C1 segment of cervical spinal cord (tissue), 14 donors: ENCODE measurements at regions not wholly inside any gene's neighbourhood (a gene's known extent, or its start where the extent isn't known, plus 50 kb on each side); places are given as distances from the start of the nearest gene placed in this dataset.
"Not testable (repeated sequence)": the region's sequence is repeated elsewhere in the genome, so short reads cannot be mapped to it uniquely, and the experiment has no call there.

Experiments used
- DNase-seq, 14 donors: peaks; one replicate each; lab custom pipeline; 2025; lab: John Stamatoyannopoulos, UW

DNA sequence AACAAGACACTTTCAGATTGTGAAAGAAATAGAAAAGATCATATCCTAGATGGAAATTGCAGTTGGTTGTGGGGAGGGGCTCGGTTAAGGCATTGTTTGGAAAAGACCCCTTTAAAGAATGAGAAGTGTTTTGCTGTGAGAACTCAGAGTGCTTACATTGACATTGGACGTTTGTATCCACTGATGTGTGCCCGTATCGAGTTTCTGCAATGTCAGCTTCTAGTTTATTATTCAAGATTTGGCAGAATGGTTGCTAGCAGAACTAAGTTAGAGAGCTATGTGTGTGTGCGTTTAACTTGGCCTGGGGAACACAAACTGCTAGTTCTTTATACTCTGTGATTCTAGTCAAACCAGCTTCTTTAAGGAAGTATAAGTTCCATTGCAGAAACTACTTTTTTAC, 2702.5 kb downstream of the PCDH7 start:
- no peak for DNase-seq

DNA sequence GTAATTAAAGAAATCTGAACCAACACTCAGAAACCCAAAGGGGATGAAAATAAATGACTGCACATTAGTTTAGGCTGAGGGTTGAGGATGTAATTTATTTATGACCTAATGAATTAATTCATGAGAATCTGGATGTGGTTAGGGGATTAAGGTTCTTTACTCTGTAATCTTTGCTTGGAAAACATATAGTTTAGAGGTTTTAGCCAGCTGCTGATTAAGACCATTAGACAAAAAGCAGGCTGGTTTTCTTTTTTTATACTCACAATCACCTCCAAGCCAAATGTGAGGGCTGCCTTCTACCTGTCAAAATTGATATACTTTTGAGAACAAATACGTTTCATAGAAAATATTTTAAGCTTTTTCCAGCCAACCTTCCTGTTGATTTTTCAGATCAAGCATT, 2705.8 kb downstream of the PCDH7 start:
- DNase-seq = no peak

DNA sequence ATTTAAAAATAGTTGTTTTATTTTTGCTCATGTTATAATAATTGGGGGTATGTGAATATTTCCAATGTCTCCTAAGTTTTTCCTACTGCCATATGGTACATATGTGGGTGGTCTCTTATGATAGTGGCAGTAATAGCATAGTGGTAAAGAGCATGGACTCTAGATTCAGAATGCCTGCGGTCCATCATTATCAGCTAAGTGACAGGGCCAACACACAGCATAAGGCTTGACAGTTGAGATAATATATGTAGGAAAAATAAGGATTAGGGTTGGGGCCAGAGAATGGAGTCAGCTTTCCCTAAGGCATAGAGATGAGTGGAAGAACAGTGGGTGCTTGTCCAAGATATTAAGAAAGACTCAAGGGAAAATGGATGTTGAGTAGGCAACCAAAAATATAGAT, 2707.5 kb downstream of the PCDH7 start:
- DNase-seq = no peak

DNA sequence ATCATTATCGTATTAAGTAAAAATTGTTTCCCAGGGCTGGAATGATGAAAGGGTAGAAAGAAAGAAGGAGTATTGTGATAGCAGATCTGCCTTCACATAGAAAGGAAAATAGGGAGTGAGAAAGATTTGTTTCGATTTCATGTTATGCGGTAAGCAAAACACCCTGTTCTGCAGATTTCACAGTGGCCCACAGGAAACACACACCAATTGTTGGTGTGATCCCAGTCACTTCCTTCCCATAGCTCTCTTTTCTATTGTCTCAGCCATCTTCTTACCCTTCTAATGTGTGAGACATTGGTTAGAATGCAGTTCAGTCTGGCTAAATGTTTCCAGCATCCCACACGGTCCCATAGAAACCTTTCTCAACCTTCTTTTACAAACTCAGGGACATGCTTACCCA, 2709.8 kb downstream of the PCDH7 start:
- DNase-seq = no peak

DNA sequence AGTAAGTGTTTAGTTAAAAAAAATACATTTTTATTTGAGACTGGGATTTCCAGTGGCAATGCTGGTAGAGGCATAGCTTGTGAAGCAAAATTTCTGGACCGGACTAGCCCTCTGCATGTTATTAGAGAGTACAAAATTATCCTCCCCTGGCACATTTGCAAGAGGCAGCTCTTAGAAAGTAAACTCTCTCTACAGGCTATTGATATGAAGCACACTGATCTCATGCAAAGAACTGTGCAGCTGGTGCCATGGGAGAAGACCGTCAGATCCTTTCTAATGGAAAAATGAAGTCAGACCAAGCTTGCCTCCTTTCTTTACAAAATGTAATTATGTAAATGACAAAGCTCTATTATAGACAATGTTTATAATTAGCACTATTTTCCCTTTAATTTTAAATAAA, 2717.2 kb downstream of the PCDH7 start:
- DNase-seq = no peak

DNA sequence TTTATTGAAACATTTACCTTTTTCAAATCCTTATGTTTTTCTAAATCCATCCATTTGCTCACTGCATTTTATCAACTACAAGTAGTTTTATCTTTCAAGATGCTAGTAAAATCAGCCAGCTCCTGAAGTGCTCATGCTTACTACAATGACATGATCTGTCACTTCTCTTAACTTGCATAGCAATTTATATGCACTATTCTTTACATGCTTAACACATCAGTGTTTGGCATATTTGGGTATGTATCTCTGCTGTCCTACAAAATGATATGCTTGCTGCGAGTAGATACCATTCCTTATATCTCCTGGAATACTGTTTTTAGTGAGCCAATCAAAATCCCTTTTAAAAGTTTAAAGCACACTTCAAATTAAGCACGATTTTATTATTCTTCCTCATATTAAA, 2726.8 kb downstream of the PCDH7 start:
- DNase-seq = no peak

DNA sequence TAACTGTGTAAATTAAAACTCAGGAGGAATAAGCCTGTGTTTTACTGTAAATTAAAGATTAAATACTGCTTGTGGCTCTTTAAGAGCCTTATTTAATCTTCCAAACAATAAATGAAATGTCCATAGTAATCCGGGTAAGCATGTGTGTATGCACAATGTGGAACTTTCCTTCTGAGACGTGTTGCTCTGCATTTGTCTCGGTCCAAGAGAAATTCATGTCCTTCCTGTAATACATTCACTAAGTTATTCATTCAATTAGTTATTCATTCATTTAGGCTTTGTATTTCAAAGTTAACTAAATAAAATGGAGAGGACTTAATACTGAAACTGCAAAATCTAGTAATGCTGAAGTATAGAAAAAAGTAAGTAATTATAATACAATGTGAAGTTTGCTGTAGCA, 2728.8 kb downstream of the PCDH7 start:
- DNase-seq = no peak

DNA sequence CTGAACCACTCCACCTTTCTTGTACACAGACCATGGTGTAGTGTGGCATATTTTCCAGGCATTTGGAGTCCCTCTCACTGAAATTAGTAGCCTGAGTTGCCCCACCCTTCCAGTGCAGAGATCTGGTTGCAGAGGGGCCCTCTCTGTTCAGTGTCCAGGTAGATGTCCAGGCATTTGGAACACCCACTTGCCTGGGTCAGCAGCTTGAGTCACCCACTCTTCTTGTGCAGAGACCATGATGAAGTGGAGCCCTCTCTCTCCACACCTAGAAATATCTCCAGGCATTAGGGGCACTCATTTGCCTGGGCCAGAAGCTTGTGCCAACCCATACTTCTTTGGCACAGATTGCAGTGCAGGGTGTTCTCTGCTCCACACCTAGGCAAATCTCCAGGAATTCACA, 2733.3 kb downstream of the PCDH7 start:
- DNase-seq = no peak

DNA sequence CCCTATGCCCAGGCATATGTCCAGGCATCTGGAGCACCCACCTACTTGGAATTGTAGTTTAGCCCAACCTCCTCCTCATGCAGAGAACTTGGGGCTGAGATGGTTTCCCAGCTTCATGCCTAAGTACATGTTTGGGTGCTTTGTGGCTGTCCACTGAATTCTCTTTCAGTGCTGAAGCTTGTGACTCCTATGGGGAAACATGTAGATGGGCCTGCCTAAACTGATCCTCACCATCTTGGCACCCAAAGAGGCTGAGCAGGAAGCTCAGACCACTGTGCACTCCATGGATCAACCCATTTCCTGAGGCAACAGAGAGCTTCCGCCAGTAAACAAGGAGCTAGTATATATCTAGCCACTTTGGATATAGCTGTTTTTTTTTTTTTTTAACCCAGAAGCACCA, 2733.7 kb downstream of the PCDH7 start:
- DNase-seq = no peak

DNA sequence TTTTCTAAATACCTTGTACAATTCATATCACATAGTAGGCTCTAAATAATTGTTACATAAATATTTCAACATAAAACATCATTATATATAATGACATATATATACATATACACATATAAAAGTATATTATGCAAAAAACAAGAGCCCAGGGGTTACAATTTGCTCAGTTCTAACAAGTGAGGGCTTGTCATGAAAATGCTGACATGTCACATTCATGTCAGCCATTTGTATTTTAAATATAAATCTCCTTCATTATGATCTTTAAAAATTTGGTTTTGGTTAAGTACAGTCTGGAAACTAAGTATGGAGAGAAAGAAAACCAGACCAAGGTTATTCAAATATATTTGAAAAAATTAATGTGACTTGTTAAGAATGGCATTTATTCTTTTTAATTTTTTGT, 2745.4 kb downstream of the PCDH7 start:
- DNase-seq = no peak

DNA sequence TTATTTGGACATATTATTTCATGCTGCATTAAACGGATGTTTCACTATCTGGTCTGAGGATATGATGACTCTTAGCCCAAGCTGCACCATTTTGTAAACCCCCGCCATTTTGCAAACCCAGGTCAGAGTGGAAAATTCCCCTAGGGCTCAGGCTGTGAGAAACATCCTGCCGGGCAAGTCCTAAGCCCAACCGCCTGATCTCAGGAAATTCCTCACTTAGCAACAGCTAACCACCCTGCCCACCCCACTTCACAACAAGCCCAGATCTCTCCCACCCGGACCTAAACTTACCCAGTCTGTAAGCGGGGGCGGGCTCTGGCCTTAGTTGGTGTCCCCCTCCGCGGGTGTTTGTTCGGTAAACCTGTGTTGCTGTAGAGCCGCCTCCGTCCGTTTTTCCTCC, 2747.1 kb downstream of the PCDH7 start:
- DNase-seq = no peak

DNA sequence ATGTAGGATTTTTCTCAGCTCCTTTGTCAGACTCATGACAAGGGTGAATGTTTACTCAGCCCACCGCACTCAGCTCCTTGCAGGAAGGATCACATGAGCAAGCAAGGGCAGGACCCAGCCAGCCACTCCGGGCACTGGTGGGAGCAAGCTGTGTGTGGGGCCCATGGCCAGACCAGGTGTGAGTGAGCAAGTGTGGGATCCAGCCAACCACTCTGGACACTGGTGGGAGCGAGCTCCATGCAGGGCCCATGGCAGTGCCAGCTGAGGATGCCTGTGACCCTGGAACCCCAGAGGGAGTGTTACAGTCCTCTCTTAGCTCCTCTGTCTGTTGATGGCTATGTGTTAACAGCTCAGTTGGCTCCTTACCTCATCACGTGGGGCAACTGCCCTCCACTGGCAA, 2750.6 kb downstream of the PCDH7 start:
- no peak for DNase-seq

DNA sequence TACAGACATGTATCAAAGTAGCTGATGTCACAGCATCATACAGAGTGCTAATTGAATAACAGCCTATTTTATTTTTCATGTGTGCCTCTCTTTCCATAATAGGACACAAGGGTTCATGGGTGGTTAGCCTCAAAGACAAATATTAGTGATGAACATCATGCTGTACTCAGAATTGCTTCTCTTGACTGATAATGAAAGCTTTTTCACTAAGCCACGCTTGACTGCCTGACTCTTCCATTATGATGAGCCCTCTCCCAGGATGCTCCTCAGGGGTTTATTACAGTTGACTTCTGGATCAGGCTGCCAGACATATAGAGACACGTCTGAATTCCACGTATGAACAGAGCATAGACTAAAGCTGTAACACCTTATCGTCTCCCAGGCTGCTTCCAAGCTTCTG, 2757.5 kb downstream of the PCDH7 start:
- no peak for DNase-seq

DNA sequence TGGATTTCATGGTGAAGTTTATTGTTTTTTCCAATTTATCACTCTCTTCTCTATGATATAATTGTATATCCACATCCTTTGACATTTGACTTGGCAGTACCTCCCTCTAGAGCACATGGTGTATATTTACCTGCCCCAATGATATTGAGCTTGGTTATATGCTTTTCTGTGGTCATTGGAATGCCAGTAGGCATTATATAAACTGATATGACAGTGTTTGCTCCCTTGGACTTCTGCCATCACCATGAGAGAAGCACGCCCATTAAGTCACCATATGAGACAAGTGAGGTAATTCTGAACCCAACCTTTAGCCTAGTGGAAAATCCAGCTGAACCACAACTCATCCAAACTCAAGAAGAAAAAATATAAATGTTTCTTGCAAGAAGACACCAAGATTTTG, 2761.5 kb downstream of the ARAP2 start:
- no peak for DNase-seq

DNA sequence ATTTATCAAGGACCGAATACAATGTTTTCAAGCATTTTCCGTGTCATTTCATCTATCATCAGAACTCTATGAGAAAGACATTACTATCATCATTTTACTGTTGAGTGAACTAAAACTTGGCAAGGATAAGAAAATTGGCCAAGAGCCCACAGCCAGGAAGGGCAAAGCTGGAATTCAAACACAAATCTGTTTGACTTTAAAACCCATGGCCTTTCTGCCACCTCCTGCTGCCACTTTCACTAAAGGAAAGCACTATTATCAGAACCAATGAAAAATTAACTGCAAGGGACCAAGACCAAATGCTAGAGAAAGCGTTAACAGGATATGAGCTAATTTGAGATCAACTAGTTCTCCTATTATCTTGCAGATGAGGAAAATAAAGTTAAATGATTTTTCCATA, 2759.2 kb downstream of the ARAP2 start:
- no peak for DNase-seq

DNA sequence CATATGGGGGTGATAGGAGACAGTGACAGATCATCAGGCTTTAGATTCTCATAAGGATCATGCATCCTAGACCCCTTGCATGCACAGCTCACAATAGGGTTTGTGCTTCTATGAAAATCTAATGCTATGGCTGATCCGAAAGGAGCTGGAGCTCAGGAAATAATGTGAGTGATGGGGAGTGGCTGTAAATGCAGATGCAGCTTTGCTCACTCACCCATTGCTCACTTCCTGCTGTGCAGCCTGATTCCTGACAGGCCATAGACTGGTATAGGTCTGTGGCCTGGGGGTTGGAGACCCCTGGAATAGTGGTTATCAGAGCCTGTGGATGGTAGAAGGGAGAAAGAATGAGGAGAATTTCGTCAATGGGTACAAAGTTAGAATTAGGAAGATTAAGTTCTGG, 2751.1 kb downstream of the ARAP2 start:
- no peak for DNase-seq

DNA sequence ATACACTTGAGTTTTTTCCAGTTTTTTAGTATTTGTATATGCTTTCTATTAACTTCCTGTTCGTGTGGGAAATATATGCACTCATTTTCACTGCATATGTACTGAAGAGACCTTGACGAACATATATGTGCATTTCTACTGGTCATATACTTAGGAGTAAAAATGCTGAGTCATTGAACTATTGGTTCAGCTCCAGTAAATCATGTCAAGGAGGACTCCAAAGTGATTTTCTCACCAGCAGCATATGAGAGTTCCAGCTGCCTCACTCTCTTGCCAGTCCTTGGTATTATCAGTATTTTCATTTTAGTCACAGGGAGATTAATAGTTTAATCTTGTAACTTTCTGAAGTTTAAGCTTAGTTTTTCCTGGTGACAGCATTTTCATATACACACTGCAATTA, 2750.2 kb downstream of the ARAP2 start:
- DNase-seq = no peak

DNA sequence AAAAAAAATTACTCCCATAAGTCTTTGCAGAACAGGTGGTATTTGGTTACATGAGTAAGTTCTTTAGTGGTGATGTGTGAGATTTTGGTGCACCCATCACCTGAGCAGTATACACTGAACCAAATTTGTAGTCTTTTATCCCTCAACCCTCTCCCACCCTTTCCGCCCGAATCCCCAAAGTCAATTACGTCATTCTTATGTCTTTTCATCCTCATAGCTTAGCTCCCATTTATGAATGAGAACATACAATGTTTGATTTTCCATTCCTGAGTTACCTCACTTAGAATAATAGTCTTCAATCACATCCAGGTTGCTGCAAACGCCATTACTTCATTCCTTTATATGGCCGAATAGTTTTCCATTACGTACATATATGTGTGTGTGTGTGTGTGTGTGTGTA, 2742.7 kb downstream of the ARAP2 start:
- DNase-seq = not testable (repeated sequence)

DNA sequence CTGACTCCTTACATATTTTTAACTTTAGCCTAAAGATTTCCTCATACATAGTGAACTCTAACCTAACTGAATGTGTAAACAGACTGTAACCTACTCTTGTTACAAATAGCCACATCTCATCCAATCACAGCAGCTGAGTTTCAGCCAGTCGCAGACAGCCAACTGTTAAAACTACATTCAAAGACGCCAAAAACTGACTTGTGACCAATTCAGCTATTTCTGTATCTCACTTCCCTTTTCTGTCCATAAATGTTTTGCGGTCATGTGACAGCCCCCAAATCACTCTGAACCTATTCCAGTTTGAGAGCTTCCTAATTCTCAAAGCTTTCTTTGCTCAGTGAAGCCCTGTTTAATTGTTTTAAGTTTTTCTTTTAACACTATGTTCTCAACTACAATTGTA, 2731.9 kb downstream of the ARAP2 start:
- DNase-seq = no peak

DNA sequence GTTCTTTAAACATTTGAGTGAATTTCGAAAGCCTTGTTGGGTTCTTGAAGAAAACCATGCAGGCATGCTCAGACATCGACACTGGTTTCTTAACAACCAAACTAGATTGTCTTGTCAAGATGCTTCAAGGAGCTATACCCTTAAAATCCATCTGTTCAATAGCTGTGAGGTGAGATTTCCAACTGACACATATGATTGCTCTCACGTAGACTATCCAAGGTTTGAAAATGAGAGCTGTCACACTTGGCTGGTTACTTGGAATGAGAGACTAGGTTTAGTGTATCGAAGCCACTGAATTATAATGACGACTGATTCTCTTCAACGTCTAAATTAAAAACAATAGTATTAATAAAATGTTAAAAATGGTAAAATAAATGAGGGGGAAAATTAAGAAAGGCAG, 2725.5 kb downstream of the ARAP2 start:
- DNase-seq = no peak

DNA sequence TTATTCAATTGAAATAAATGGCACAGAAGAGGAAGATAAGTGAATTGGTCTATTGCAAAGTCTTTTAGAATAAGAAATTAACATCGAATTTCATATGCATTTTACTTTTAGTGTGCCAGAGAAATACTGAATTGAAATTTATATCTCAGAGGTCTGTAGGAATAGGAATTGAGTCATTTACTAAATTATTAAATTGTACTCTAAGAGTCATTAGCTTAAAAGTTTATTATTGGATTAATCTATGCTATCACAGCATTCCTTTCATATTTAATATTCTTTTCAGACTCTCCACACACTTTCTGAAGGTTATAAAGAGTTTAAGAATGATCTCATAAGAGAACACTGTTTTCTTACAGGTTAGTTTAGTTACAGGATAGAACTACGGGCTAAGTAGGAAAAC, 2711.5 kb downstream of the ARAP2 start:
- no peak for DNase-seq

DNA sequence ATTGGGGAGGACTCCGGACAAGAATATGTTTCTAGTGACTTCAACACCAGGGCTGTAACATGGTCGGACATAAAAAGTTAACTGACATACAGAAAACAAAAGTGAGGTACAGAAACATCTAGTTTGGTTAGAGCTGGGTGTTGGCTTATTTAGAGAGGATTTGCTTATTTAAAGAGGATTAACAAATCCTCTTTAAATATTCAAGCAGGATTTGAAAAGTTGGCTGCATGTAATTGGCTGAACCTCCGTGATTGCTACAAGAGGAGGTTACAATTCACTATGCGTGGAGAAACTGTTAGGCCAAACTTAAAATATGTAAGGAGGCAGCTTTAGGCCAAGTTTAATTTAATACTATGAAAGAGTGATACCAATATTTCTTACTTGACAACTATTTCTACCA, 2707.4 kb downstream of the ARAP2 start:
- DNase-seq = no peak

DNA sequence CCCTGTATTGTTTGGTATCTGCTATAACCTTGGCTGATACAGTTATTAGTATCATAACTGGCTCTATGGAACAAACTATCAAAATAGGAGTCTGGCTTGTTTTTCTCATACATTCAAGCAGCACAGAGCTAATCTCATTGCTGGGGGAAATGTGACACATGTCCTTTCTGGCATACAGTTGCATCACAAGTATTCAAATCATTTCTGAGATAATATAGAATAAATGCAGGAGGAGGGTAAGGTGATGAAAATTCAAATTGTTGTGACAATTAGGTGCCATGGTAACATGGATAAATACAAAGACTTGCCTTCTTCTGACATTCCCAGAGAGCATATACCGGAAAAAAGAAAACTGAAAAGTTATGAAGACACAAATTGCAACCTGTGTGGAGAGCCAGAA, 2706.8 kb downstream of the ARAP2 start:
- DNase-seq = no peak

DNA sequence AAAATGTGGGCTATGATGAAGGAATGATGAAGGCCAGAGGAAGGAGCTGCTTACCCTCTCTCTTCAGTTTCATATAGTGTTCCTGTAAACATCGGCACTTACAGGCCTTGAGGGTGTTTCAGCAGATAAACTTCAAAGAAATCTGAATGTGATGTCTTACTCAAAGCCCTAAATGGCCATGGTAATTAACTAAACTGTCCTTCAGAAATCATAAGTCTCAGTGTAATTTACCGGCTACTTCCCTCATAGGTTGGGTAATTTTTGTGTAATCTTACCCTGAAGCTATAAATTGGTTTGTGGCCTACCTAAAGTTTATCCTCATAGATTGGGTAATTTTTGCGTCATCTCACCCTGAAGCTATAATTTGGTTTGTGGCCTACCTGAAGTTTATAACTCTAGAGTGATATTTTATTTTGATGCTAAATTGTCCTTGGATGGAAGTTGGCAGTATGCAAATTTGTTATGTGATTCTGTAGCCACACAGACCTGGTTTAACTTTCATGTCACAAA, 2700.3 kb downstream of the ARAP2 start:
- DNase-seq = no peak

DNA sequence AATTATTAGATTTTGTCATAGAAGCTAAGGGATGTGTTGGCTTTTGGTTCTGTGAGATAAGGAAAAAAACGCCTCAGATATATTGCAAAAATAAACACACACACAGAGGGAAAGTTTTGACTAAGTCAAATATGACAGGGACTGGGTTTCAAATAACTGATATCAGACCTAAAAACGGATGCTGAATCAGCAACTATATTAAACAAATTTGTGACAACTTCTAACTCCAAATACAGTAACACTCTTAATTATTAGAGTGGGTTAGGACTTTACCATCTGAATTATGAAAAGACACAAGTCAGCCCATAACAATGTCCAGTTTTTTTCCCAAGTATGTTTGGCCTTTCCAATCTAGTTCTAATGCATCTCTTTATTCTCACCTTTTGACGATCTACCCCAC, 2693.1 kb downstream of the ARAP2 start:
- no peak for DNase-seq
